Breast epithelium (tissue), 3 donors: ENCODE measurements at regions not wholly inside any gene's neighbourhood (a gene's known extent, or its start where the extent isn't known, plus 50 kb on each side); places are given as distances from the start of the nearest gene placed in this dataset.

Experiments
- CTCF ChIP-seq, 3 donors: fragments of 450-650 bp; IDR thresholded peaks; one replicate each; pipeline ENCODE4 v1.5.1; 2016 to 2017; ENCODE audit warnings: antibody characterized with exemption in 3 of 3, mild to moderate bottlenecking in 3 of 3, moderate library complexity in 3 of 3
- POLR2A ChIP-seq: fragments of 450-650 bp; IDR thresholded peaks from one replicate; pipeline ENCODE4 v1.6.1; 2016; ENCODE audit warnings: antibody characterized with exemption, mild to moderate bottlenecking, moderate library complexity
- POLR2AphosphoS5 ChIP-seq, 3 donors: sonication (generic); formaldehyde crosslinking; IDR thresholded peaks; one replicate each; pipeline ENCODE4 v1.6.1; 2017; ENCODE audit warnings: antibody characterized with exemption in 3 of 3

GRCh38 chr21:19995253-19995652, 1003.0 kb upstream of the NCAM2 start:
- TF ChIP-seq CTCF (IDR thresholded peaks at IDR 0.05) (no peak), POLR2A (no peak), POLR2AphosphoS5 (IDR thresholded peaks at IDR 0.05) (no peak)
